ENCODE measurements at regions not wholly inside any gene's neighbourhood (a gene's known extent, or its start where the extent isn't known, plus 50 kb on each side); places are given as distances from the start of the nearest gene placed in this dataset.

- no peak for TF ChIP-seq POLR2A (IDR thresholded peaks at IDR 0.05; ENCODE audit: low read length)
- no peak for TF ChIP-seq GATA1 (IDR thresholded peaks at IDR 0.05; ENCODE audit: low read depth, low read length)
Observed at GRCh38 chr6:103872233-103872632, 987.5 kb downstream of the HACE1 start.
